ENCODE measurements at regions not wholly inside any gene's neighbourhood (a gene's known extent, or its start where the extent isn't known, plus 50 kb on each side); places are given as distances from the start of the nearest gene placed in this dataset.
"Not testable (repeated sequence)": the region's sequence is repeated elsewhere in the genome, so short reads cannot be mapped to it uniquely, and the experiment has no call there.

GRCh38 chrX:75873993-75874392 is 88.9 kb upstream of the MAGEE2 start:
- Mint-ChIP-seq H3K27ac (no peak overlapping the region), H3K27me3 (peaks cover 69% of the 10 kb centered on the region), H3K4me3 (no peak overlapping the region), H3K36me3 (ENCODE audit: low read depth) (no peaks in the 10 kb centered on the region), H3K4me1 (ENCODE audit: low read depth) (no peaks in the 10 kb centered on the region), H3K9me3 (peaks cover 5% of the 10 kb centered on the region)
- DNase-seq = no peak

DNA sequence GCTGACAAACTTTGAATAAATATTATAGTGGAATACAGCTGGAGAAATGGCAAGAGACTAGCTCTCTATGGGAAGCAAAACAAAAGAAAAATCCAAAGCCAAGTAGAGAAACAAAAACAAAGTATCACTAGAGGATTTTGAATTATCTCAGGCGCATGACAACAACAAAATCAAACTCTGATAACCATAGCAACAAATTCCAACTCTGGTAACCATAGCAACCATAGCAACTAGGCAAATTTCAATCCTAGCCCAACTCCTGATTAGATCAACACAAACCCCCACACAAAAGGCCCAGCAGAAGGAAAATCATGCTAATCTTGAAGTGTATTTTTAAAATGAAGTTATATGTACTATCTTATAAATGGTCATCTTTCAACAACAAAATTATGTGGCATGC is 98.4 kb upstream of the MAGEE2 start:
- Mint-ChIP-seq H3K36me3 (ENCODE audit: low read depth) (no peaks in the 10 kb centered on the region), H3K4me1 (ENCODE audit: low read depth) (no peaks in the 10 kb centered on the region), H3K9me3 (no peaks in the 10 kb centered on the region), H3K27ac (no peak overlapping the region), H3K4me3 (no peak overlapping the region), H3K27me3 (peaks cover 70% of the 10 kb centered on the region)
- no peak for DNase-seq

DNA sequence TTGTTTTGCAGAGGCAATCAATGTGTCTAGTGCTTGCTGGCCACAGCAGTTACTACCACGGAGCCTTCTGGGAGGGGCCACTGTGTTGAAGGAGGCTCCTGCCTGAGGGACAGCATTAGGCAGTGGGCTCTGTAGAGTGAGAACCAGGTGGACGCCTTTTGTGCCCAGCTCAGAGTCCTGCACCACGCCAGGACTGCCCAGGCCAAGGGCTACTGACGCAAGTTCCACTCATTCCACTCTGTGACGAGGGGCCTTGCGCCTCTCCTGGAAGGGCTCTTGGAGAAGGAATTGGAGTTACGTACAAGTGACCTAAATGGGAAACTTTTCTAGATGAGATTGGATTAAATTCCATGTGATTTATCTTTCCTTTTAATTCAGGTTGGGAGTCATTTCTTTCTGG is 102.8 kb upstream of the MAGEE2 start:
- Mint-ChIP-seq H3K4me1 (ENCODE audit: low read depth) (no peaks in the 10 kb centered on the region), H3K4me3 (no peak overlapping the region), H3K27ac (no peak overlapping the region), H3K27me3 (peaks cover 61% of the 10 kb centered on the region), H3K36me3 (ENCODE audit: low read depth) (no peaks in the 10 kb centered on the region), H3K9me3 (no peaks in the 10 kb centered on the region)
- DNase-seq = no peak

DNA sequence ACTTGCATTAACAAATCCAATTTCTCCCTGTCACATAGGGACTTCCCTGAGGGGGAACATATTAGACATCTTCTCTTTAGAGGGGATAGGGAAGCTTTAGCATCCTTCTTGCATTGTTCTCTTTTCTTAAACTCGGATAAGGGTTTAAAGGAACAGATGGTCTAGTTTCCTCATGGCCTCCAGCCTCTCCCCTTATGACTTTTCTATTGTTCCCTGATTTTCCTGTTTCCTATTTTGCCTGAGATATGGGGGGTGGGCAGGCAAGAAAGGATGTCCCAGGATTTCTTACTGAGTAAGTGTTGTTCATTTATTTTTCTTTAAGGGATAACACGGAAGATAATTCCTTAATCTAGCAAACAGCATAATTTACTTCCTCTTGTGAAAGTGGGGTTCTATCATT is 107.7 kb upstream of the MAGEE2 start:
- peaks cover 65% of the 10 kb centered on the region for H3K27me3 Mint-ChIP-seq
- H3K36me3 Mint-ChIP-seq (ENCODE audit: low read depth) = no peaks in the 10 kb centered on the region
- DNase-seq = no peak
- H3K9me3 Mint-ChIP-seq = no peaks in the 10 kb centered on the region
- no peak overlapping the region for H3K27ac Mint-ChIP-seq
- H3K4me3 Mint-ChIP-seq = no peak overlapping the region
- H3K4me1 Mint-ChIP-seq (ENCODE audit: low read depth) = no peaks in the 10 kb centered on the region

- Mint-ChIP-seq H3K4me3 (no peak overlapping the region), H3K27me3 (peaks cover 64% of the 10 kb centered on the region), H3K27ac (no peak overlapping the region), H3K4me1 (ENCODE audit: low read depth) (no peaks in the 10 kb centered on the region), H3K9me3 (no peaks in the 10 kb centered on the region), H3K36me3 (ENCODE audit: low read depth) (no peaks in the 10 kb centered on the region)
- DNase-seq = no peak
Observed at GRCh38 chrX:75893281-75893680, 108.2 kb upstream of the MAGEE2 start.

GRCh38 chrX:75911716-75912115 is 126.7 kb upstream of the MAGEE2 start:
- Mint-ChIP-seq H3K4me1 (ENCODE audit: low read depth) (no peaks in the 10 kb centered on the region), H3K9me3 (no peaks in the 10 kb centered on the region), H3K27ac (no peak overlapping the region), H3K4me3 (no peak overlapping the region), H3K27me3 (peaks cover 48% of the 10 kb centered on the region), H3K36me3 (ENCODE audit: low read depth) (no peaks in the 10 kb centered on the region)
- no peak for DNase-seq

- Mint-ChIP-seq H3K9me3 (no peaks in the 10 kb centered on the region), H3K36me3 (ENCODE audit: low read depth) (no peaks in the 10 kb centered on the region), H3K27ac (no peak overlapping the region), H3K4me1 (ENCODE audit: low read depth) (no peaks in the 10 kb centered on the region), H3K27me3 (peaks cover 80% of the 10 kb centered on the region), H3K4me3 (no peak overlapping the region)
- DNase-seq = no peak
Observed at GRCh38 chrX:75957107-75957610, 172.1 kb upstream of the MAGEE2 start.

DNA sequence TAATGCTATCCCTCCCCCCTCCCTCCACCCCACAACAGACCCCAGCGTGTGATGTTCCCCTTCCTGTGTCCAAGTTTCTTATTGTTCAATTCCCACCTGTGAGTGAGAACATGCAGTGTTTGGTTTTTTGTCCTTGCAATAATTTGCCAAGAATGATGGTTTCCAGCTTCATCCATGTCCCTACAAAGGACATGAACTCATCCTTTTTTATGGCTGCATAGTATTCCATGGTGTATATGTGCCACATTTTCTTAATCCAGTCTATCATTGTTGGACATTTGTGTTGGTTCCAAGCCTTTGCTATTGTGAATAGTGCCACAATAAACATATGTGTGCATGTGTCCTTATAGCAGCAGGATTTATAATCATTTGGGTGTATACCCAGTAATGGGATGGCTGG is 176.3 kb upstream of the MAGEE2 start:
- not testable (repeated sequence) for H3K27ac Mint-ChIP-seq; H3K4me3 Mint-ChIP-seq; H3K4me1 Mint-ChIP-seq (ENCODE audit: low read depth); H3K36me3 Mint-ChIP-seq (ENCODE audit: low read depth); DNase-seq; H3K9me3 Mint-ChIP-seq
- H3K27me3 Mint-ChIP-seq = peaks cover 54% of the 10 kb centered on the region

GRCh38 chrX:75963774-75964173 is 178.7 kb upstream of the MAGEE2 start:
- Mint-ChIP-seq H3K9me3 (no peaks in the 10 kb centered on the region), H3K4me3 (no peak overlapping the region), H3K4me1 (ENCODE audit: low read depth) (no peaks in the 10 kb centered on the region), H3K27me3 (peaks cover 33% of the 10 kb centered on the region), H3K36me3 (ENCODE audit: low read depth) (no peaks in the 10 kb centered on the region), H3K27ac (no peak overlapping the region)
- DNase-seq = no peak

- Mint-ChIP-seq H3K27ac (no peak overlapping the region), H3K27me3 (peaks cover 6% of the 10 kb centered on the region), H3K4me3 (no peak overlapping the region), H3K9me3 (no peaks in the 10 kb centered on the region), H3K36me3 (ENCODE audit: low read depth) (no peaks in the 10 kb centered on the region), H3K4me1 (ENCODE audit: low read depth) (no peaks in the 10 kb centered on the region)
- no peak for DNase-seq
Observed at GRCh38 chrX:75968293-75968692, 183.2 kb upstream of the MAGEE2 start.

- H3K36me3 Mint-ChIP-seq (ENCODE audit: low read depth) = no peaks in the 10 kb centered on the region
- DNase-seq = no peak
- H3K27me3 Mint-ChIP-seq = peaks cover 63% of the 10 kb centered on the region
- no peaks in the 10 kb centered on the region for H3K9me3 Mint-ChIP-seq
- no peak overlapping the region for H3K4me3 Mint-ChIP-seq
- H3K4me1 Mint-ChIP-seq (ENCODE audit: low read depth) = no peaks in the 10 kb centered on the region
- no peak overlapping the region for H3K27ac Mint-ChIP-seq
Observed at GRCh38 chrX:75986976-75987375, 185.9 kb upstream of the PBDC1 start.

DNA sequence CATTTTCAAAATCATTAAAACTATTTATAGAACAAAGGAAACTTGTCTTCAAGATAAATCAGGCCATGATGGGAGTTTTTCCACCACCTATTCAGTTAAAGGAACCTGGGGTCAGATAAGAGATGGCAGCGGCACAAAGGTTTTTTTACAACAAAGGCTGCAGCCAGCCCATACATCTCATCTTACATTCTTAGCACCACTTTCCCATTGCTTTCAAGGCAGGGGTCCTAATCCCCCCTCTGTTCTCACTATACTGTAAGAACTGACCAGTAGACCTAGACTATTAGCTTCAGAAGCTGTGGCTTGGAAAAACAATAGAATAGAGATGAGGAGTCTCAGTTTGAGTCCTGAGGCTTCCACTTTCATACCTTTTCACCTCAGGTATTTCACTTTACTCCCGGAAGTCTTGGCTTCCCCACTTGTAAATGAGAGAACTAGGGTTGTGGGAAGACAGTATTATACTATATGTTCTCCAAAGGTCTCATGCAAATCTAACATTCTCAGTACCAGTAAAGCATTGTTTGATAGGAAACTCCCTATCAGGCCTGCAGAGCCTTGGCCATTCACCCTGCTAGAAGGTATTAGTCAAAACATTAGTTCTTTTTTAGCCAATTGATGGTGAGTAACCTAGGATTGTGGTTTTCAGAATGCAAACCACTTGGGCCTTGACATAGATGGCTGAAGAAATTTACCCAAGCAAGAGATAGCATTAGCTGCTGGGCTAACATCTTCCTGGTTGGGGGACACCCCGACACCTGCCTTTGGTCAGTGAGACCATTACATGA is 182.9 kb upstream of the PBDC1 start:
- Mint-ChIP-seq H3K36me3 (ENCODE audit: low read depth) (no peaks in the 10 kb centered on the region), H3K27me3 (peaks cover 51% of the 10 kb centered on the region), H3K4me1 (ENCODE audit: low read depth) (no peaks in the 10 kb centered on the region), H3K9me3 (no peaks in the 10 kb centered on the region), H3K4me3 (no peak overlapping the region), H3K27ac (no peak overlapping the region)
- DNase-seq = no peak

DNA sequence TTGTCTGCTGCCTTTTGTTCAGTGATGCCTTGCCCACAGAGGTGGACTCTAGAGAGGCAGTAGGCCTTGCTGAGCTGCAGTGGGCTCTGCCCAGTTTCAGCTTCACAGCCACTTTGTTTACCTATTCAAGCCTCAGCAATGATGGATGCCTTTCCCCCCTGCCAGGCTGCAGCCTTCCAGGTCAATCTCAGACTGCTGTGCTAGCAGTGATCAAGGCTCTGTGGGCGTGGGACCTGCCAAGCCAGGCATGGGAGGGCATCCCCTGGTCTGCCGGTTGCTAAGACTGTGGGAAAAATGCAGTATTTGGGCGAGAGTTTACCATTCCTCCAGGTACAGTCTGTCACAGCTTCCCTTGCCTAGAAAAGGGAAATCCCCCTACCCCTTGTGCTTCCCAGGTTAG is 175.2 kb upstream of the PBDC1 start:
- H3K36me3 Mint-ChIP-seq (ENCODE audit: low read depth) = no peaks in the 10 kb centered on the region
- peaks cover 72% of the 10 kb centered on the region for H3K27me3 Mint-ChIP-seq
- DNase-seq = no peak
- H3K4me3 Mint-ChIP-seq = no peak overlapping the region
- H3K4me1 Mint-ChIP-seq (ENCODE audit: low read depth) = no peaks in the 10 kb centered on the region
- H3K27ac Mint-ChIP-seq = no peak overlapping the region
- H3K9me3 Mint-ChIP-seq = no peaks in the 10 kb centered on the region

- Mint-ChIP-seq H3K9me3 (peaks cover 2% of the 10 kb centered on the region), H3K4me3 (no peak overlapping the region), H3K27me3 (peaks cover 92% of the 10 kb centered on the region), H3K4me1 (ENCODE audit: low read depth) (no peaks in the 10 kb centered on the region), H3K36me3 (ENCODE audit: low read depth) (no peaks in the 10 kb centered on the region), H3K27ac (no peak overlapping the region)
- DNase-seq = no peak
Observed at GRCh38 chrX:76014321-76014720, 158.5 kb upstream of the PBDC1 start.

GRCh38 chrX:76026292-76026691 is 146.6 kb upstream of the PBDC1 start:
- no peaks in the 10 kb centered on the region for H3K4me1 Mint-ChIP-seq (ENCODE audit: low read depth)
- H3K9me3 Mint-ChIP-seq = no peaks in the 10 kb centered on the region
- no peak for DNase-seq
- no peak overlapping the region for H3K27ac Mint-ChIP-seq
- H3K27me3 Mint-ChIP-seq = peaks cover 40% of the 10 kb centered on the region
- H3K4me3 Mint-ChIP-seq = no peak overlapping the region
- no peaks in the 10 kb centered on the region for H3K36me3 Mint-ChIP-seq (ENCODE audit: low read depth)

- Mint-ChIP-seq H3K27me3 (peaks cover 38% of the 10 kb centered on the region), H3K4me3 (no peak overlapping the region), H3K27ac (no peak overlapping the region), H3K9me3 (no peaks in the 10 kb centered on the region), H3K36me3 (ENCODE audit: low read depth) (no peaks in the 10 kb centered on the region), H3K4me1 (ENCODE audit: low read depth) (no peaks in the 10 kb centered on the region)
- no peak for DNase-seq
Observed at GRCh38 chrX:76026751-76027150, 146.1 kb upstream of the PBDC1 start.

Data from activated T-cell treated with anti-CD3 and anti-CD28 coated beads, Interleukin-2, amount 50 U/mL, for 24 hours (primary cell).